Ishikawa (cell line): ENCODE measurements at regions not wholly inside any gene's neighbourhood (a gene's known extent, or its start where the extent isn't known, plus 50 kb on each side); places are given as distances from the start of the nearest gene placed in this dataset.

Experiments used
- EP300 ChIP-seq: IDR thresholded peaks from 2 replicates; pipeline ENCODE4 v1.6.1; 2012; ENCODE audit warnings: borderline replicate concordance
- NFIC ChIP-seq: IDR thresholded peaks from 2 replicates; pipeline ENCODE4 v1.6.1; 2012

DNA sequence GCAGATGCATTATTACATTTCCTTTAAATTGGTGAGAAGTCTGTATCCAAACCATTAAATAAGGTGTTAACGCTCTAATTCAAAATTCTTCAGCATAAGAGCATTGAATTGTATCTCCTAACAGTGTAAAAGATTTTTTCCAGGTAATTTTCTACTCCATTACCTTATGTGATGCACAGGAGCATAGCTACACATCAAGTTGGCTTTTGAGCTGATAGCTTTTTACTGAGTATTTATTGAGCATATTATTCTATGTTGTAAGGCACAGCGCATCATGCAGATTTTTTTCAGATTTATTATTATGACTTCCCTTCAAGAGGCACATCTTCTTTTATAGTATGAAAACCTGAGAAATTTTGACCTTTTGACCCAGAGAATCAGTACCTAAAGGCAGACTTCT, 270.7 kb upstream of the MIR17HG start:
- no peak for TF ChIP-seq EP300
- TF ChIP-seq NFIC = no peak
